ENCODE measurements at regions not wholly inside any gene's neighbourhood (a gene's known extent, or its start where the extent isn't known, plus 50 kb on each side); places are given as distances from the start of the nearest gene placed in this dataset.
A peak's percentile ranks its signal among the peaks of the same experiment; 100 is the strongest.

GRCh38 chr2:45210462-45211195 is 201.4 kb upstream of the SIX2 start:
- 0 out of 2 replicates have a peak, but pooled peaks have one; percentile 17 for TF ChIP-seq PKNOX1 (IDR thresholded peaks at IDR 0.05)
- TF ChIP-seq TARDBP (IDR thresholded peaks at IDR 0.05), result no peak
- no peak for TF ChIP-seq FOXK2 (IDR thresholded peaks at IDR 0.05)
- TF ChIP-seq FOXM1 (IDR thresholded peaks at IDR 0.05; ENCODE audit: borderline replicate concordance), result no peak
- TF ChIP-seq ELF4 (IDR thresholded peaks at IDR 0.05), result no peak
- TF ChIP-seq NFRKB (IDR thresholded peaks at IDR 0.05), result no peak
- TF ChIP-seq ARNT (IDR thresholded peaks at IDR 0.05), result no peak
- TF ChIP-seq SUZ12 (IDR thresholded peaks at IDR 0.05), result no peak
- TF ChIP-seq HDGF (IDR thresholded peaks at IDR 0.05; ENCODE audit: borderline replicate concordance), result no peak
- TF ChIP-seq ZNF384 (IDR thresholded peaks at IDR 0.05), result no peak
- no peak for TF ChIP-seq BHLHE40 (IDR thresholded peaks at IDR 0.05; ENCODE audit: borderline replicate concordance)
- no peak for TF ChIP-seq FOXA1 (IDR thresholded peaks at IDR 0.05)
